OCI-LY3 (cell line): ENCODE measurements at regions not wholly inside any gene's neighbourhood (a gene's known extent, or its start where the extent isn't known, plus 50 kb on each side); places are given as distances from the start of the nearest gene placed in this dataset.

Experiments
- H2AFZ ChIP-seq: fragments of 200-600, 300-600 bp; shearing (Covaris generic); 2 replicates; pipeline ENCODE4 v1.6.0; 2014; ENCODE audit warnings: antibody characterized with exemption, low read depth, low read length
- H3K27ac ChIP-seq: fragments of 200-600, 300-600 bp; sonication (generic); 2 replicates; pipeline ENCODE4 v1.5.1; 2014; ENCODE audit warnings: mild to moderate bottlenecking, low read length, moderate library complexity, mixed read lengths
- H3K27me3 ChIP-seq: fragments of 200-600, 300-600 bp; sonication (generic); 2 replicates; pipeline ENCODE4 v1.6.1; 2014; ENCODE audit warnings: low read depth, low read length, mixed read lengths
- H3K36me3 ChIP-seq: fragments of 200-600, 300-600 bp; sonication (generic); replicated peaks from 2 replicates; pipeline ENCODE3; 2014; ENCODE audit warnings: low read depth, low read length, mixed read lengths
- H3K4me1 ChIP-seq: fragments of 300-600, 200-600 bp; sonication (generic); 2 replicates; pipeline ENCODE4 v1.6.1; 2014; ENCODE audit warnings: low read length, mixed read lengths
- H3K4me2 ChIP-seq: fragments of 200-600, 300-600 bp; sonication (generic); 2 replicates; pipeline ENCODE4 v1.6.1; 2014; ENCODE audit warnings: low read length, mixed read lengths
- H3K4me3 ChIP-seq: fragments of 300-600, 200-600 bp; sonication (generic); 2 replicates; pipeline ENCODE4 v1.5.1; 2014; ENCODE audit warnings: antibody characterized with exemption, mild to moderate bottlenecking, low read length, moderate library complexity
- H3K79me2 ChIP-seq: fragments of 300-600, 200-600 bp; shearing (Covaris generic); 2 replicates; pipeline ENCODE4 v1.6.1; 2014; ENCODE audit warnings: mild to moderate bottlenecking, low read length, mixed read lengths
- H3K9ac ChIP-seq: fragments of 300-600, 200-600 bp; shearing (Covaris generic); 2 replicates; pipeline ENCODE4 v1.6.0; 2014; ENCODE audit warnings: mild to moderate bottlenecking, low read length, moderate library complexity
- H3K9me3 ChIP-seq: fragments of 200-600, 300-600 bp; shearing (Covaris generic); 2 replicates; pipeline ENCODE4 v1.6.1; 2014; ENCODE audit warnings: low read length, mixed read lengths; ENCODE audit not compliant: insufficient read depth
- H4K20me1 ChIP-seq: fragments of 200-600, 300-600 bp; sonication (generic); 2 replicates; pipeline ENCODE4 v1.6.1; 2016; ENCODE audit warnings: low read length, mixed read lengths; ENCODE audit not compliant: insufficient read depth
- CTCF ChIP-seq: fragments of 200-600, 300-600 bp; sonication (generic); IDR thresholded peaks from 2 replicates; pipeline ENCODE4 v1.5.1; 2014; ENCODE audit warnings: antibody characterized with exemption, low read length, low read depth
- EZH2phosphoT487 ChIP-seq: fragments of 200-600 bp; shearing (Covaris generic); IDR thresholded peaks from 2 replicates; pipeline ENCODE4 v1.6.1; 2018; ENCODE audit warnings: antibody characterized with exemption, mixed run types, low read depth

GRCh38 chr9:106693558-106693957 lies 169.4 kb upstream of the ZNF462 start:
- H3K27ac ChIP-seq: no peak overlapping the region
- no peaks in the 10 kb centered on the region for H3K79me2 ChIP-seq
- H2AFZ ChIP-seq: no peak overlapping the region
- H3K9me3 ChIP-seq: no peaks in the 10 kb centered on the region
- H3K4me1 ChIP-seq: no peaks in the 10 kb centered on the region
- H4K20me1 ChIP-seq: no peaks in the 10 kb centered on the region
- no peak overlapping the region for H3K9ac ChIP-seq
- no peak overlapping the region for H3K4me3 ChIP-seq
- no peaks in the 10 kb centered on the region for H3K36me3 ChIP-seq
- H3K4me2 ChIP-seq: no peak overlapping the region
- no peak for TF ChIP-seq EZH2phosphoT487
- no peak for TF ChIP-seq CTCF
- H3K27me3 ChIP-seq: no peaks in the 10 kb centered on the region

- Histone ChIP-seq H2AFZ (peak overlapping the region; percentile 67), H3K27me3 (no peaks in the 10 kb centered on the region), H3K4me2 (no peak overlapping the region), H3K36me3 (no peaks in the 10 kb centered on the region), H3K4me3 (no peak overlapping the region), H3K4me1 (no peaks in the 10 kb centered on the region), H3K9ac (no peak overlapping the region), H3K9me3 (no peaks in the 10 kb centered on the region), H3K27ac (no peak overlapping the region), H4K20me1 (no peaks in the 10 kb centered on the region), H3K79me2 (no peaks in the 10 kb centered on the region)
- TF ChIP-seq CTCF: no peak
- no peak for TF ChIP-seq EZH2phosphoT487
These were observed 166.2 kb upstream of the ZNF462 start for GRCh38 chr9:106696804-106697203.

- Histone ChIP-seq H3K4me1 (no peaks in the 10 kb centered on the region), H3K4me2 (no peak overlapping the region)
These were observed 165.6 kb upstream of the ZNF462 start for GRCh38 chr9:106697390-106697749.

GRCh38 chr9:106697750-106698502 lies 165.0 kb upstream of the ZNF462 start:
- H2AFZ ChIP-seq: no peak overlapping the region
- H3K9ac ChIP-seq: no peak overlapping the region
- H3K4me3 ChIP-seq: no peak overlapping the region
- TF ChIP-seq CTCF (no peak), EZH2phosphoT487 (no peak)
- no peaks in the 10 kb centered on the region for H3K27me3 ChIP-seq
- H3K4me2 ChIP-seq: no peak overlapping the region
- H3K9me3 ChIP-seq: no peaks in the 10 kb centered on the region
- H3K4me1 ChIP-seq: no peaks in the 10 kb centered on the region
- no peaks in the 10 kb centered on the region for H3K79me2 ChIP-seq
- H4K20me1 ChIP-seq: no peaks in the 10 kb centered on the region
- no peak overlapping the region for H3K27ac ChIP-seq
- no peaks in the 10 kb centered on the region for H3K36me3 ChIP-seq

More at GRCh38 chr9:106697390-106697749, 165.6 kb upstream of the ZNF462 start:
- H3K4me3 ChIP-seq: no peak overlapping the region
- no peaks in the 10 kb centered on the region for H3K36me3 ChIP-seq
- H3K79me2 ChIP-seq: no peaks in the 10 kb centered on the region
- H3K9ac ChIP-seq: no peak overlapping the region
- H3K27me3 ChIP-seq: no peaks in the 10 kb centered on the region
- H4K20me1 ChIP-seq: no peaks in the 10 kb centered on the region
- H3K9me3 ChIP-seq: no peaks in the 10 kb centered on the region
- H2AFZ ChIP-seq: no peak overlapping the region
- no peak overlapping the region for H3K27ac ChIP-seq
- no peak for TF ChIP-seq EZH2phosphoT487
- no peak for TF ChIP-seq CTCF
